Stomach (tissue), 4 donors: ENCODE measurements at regions not wholly inside any gene's neighbourhood (a gene's known extent, or its start where the extent isn't known, plus 50 kb on each side); places are given as distances from the start of the nearest gene placed in this dataset.

Experiments
- POLR2A ChIP-seq, 4 donors: fragments of 450-650 bp; IDR thresholded peaks; one replicate each; pipeline ENCODE4 v1.6.1; 2016; ENCODE audit warnings: antibody characterized with exemption in 4 of 4, control low read depth in 2 of 4, mild to moderate bottlenecking in 1 of 4, moderate library complexity in 1 of 4
- POLR2AphosphoS5 ChIP-seq, 3 donors: sonication (generic); formaldehyde crosslinking; IDR thresholded peaks; one replicate each; pipeline ENCODE4 v1.6.1; 2016; ENCODE audit warnings: antibody characterized with exemption in 3 of 3
- TF ChIP-seq, protein P1 (sequence below), 7 experiments: fragments of 450-650 bp in 4 of 7; fragments of 200-600 bp in 3 of 7; sonication (generic) in 3 of 7; IDR thresholded peaks; one replicate each; pipeline ENCODE4 v1.5.1; 2016 to 2019; ENCODE audit warnings: antibody characterized with exemption in 7 of 7, control low read depth in 2 of 7, mild to moderate bottlenecking in 1 of 7

DNA sequence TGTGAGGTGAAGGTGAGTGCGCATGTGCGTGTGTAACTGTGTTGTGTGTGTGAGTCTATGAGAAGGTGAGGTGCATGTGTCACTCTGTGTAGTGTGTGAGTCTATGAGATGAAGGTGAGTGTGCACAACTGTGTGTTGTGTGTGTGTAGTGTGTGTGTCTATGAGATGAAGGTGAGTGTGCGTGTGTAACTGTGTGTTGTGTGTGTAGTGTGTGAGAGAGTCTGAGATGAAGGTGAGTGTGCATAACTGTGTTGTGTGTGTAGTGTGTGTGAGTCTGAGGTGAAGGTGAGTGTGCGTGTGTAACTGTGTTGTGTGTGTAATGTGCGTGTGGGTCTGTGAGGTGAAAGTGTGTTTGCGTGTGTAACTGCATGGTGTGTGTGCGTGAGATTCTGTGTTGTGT is 154.0 kb downstream of the FOXD2 start:
- TF ChIP-seq, protein P1, sequence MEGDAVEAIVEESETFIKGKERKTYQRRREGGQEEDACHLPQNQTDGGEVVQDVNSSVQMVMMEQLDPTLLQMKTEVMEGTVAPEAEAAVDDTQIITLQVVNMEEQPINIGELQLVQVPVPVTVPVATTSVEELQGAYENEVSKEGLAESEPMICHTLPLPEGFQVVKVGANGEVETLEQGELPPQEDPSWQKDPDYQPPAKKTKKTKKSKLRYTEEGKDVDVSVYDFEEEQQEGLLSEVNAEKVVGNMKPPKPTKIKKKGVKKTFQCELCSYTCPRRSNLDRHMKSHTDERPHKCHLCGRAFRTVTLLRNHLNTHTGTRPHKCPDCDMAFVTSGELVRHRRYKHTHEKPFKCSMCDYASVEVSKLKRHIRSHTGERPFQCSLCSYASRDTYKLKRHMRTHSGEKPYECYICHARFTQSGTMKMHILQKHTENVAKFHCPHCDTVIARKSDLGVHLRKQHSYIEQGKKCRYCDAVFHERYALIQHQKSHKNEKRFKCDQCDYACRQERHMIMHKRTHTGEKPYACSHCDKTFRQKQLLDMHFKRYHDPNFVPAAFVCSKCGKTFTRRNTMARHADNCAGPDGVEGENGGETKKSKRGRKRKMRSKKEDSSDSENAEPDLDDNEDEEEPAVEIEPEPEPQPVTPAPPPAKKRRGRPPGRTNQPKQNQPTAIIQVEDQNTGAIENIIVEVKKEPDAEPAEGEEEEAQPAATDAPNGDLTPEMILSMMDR (IDR thresholded peaks at IDR 0.05), result no peak
- no peak for TF ChIP-seq POLR2A (IDR thresholded peaks at IDR 0.05)
- TF ChIP-seq POLR2AphosphoS5 (IDR thresholded peaks at IDR 0.05), result no peak
